GM12878 (cell line): ENCODE measurements at regions not wholly inside any gene's neighbourhood (a gene's known extent, or its start where the extent isn't known, plus 50 kb on each side); places are given as distances from the start of the nearest gene placed in this dataset.

Experiments used
- ATAC-seq: fragments of 200-7000 bp; cut with Tn5 transposase; 3 replicates; pipeline ENCODE4 v1.9.1; 2020; ENCODE audit warnings: mild to moderate bottlenecking, moderate library complexity
- BruUV-seq: library from RNA; stranded (reverse); fragments of 400-500 nt; replicated peaks from 2 replicates; lab custom pipeline; 2021; lab: Mats Ljungman, UMichigan
- CTCF ChIA-PET: fragments of 300-600 bp; sonication (Branson Sonifier 250); formaldehyde crosslinking; extraction: SDS; loops from one replicate; lab custom pipeline; 2021; ENCODE audit warnings: inconsistent platforms; lab: Yijun Ruan, JAX
- POLR2A ChIA-PET: fragments of 350-600 bp; formaldehyde crosslinking; extraction: SDS; loops from one replicate; lab custom pipeline; 2021; ENCODE audit warnings: inconsistent platforms; lab: Charles Lee
- RAD21 ChIA-PET: fragments of 300-600 bp; sonication (Branson Sonifier 250); formaldehyde crosslinking; loops from one replicate; lab custom pipeline; 2023; ENCODE audit warnings: antibody characterized with exemption; ENCODE audit not compliant: unreplicated experiment; lab: Charles Lee
- SMC1A ChIA-PET: fragments of 300-600 bp; sonication (Branson Sonifier 250); formaldehyde crosslinking; loops from one replicate; lab custom pipeline; 2023; ENCODE audit not compliant: unreplicated experiment, uncharacterized antibody; lab: Charles Lee
- DNase-seq: peaks from one replicate; pipeline ENCODE4 v3.0.0-alpha.2; 2011; ENCODE audit warnings: low read depth, low spot score
- FAIRE-seq: peaks from 3 replicates; lab custom pipeline; 2011; peaks lifted over from hg19 to GRCh38; lab: Jason Lieb, UNC
- H2AFZ ChIP-seq: 2 replicates; pipeline ENCODE4 v1.6.0; 2011; ENCODE audit warnings: low read depth, low read length, control low read depth; ENCODE audit not compliant: control insufficient read depth
- H3K27ac ChIP-seq: 2 replicates; pipeline ENCODE4 v1.5.1; 2011; ENCODE audit warnings: control low read depth; ENCODE audit not compliant: control insufficient read depth, insufficient read depth
- H3K27me3 ChIP-seq, 2 experiments: replicated peaks in 1 of 2; 2 replicates each; pipeline versions ENCODE4 v1.6.0 to v1.6.1; 2011; ENCODE audit warnings: low read length in 1 of 2; ENCODE audit not compliant: control insufficient read depth in 2 of 2, insufficient read depth in 2 of 2
- H3K36me3 ChIP-seq, 2 experiments: 2 replicates each; pipeline ENCODE4 v1.5.1; 2011; ENCODE audit warnings: low read length in 1 of 2; ENCODE audit not compliant: control insufficient read depth in 2 of 2, insufficient read depth in 2 of 2
- H3K4me1 ChIP-seq: 2 replicates; pipeline ENCODE4 v1.6.1; 2011; ENCODE audit warnings: mild to moderate bottlenecking, low read length, moderate library complexity, mixed read lengths; ENCODE audit not compliant: control insufficient read depth, insufficient read depth
- H3K4me2 ChIP-seq: 2 replicates; pipeline ENCODE4 v1.6.0; 2011; ENCODE audit warnings: control low read depth; ENCODE audit not compliant: control insufficient read depth, insufficient read depth
- H3K4me3 ChIP-seq: fragments of 200-600 bp; sonication (generic); 2 replicates; pipeline ENCODE4 v1.5.1; 2016
- H3K79me2 ChIP-seq: 2 replicates; pipeline ENCODE4 v1.6.0; 2011; ENCODE audit warnings: low read length; ENCODE audit not compliant: control insufficient read depth, insufficient read depth
- H3K9ac ChIP-seq: 2 replicates; pipeline ENCODE4 v1.8.0; 2011; ENCODE audit warnings: low read length, control low read depth, mixed read lengths; ENCODE audit not compliant: control insufficient read depth, insufficient read depth
- H3K9me3 ChIP-seq: replicated peaks from 3 replicates; pipeline ENCODE4 v1.5.1; 2011; ENCODE audit warnings: mild to moderate bottlenecking, low read length; ENCODE audit not compliant: control insufficient read depth, insufficient read depth
- H4K20me1 ChIP-seq: 2 replicates; pipeline ENCODE4 v1.6.0; 2011; ENCODE audit not compliant: control insufficient read depth, insufficient read depth
- BHLHE40 ChIP-seq, 2 experiments: fragments of 450-650 bp in 1 of 2; IDR thresholded peaks; 2 replicates each; pipeline ENCODE4 v1.6.1; 2011 to 2017; ENCODE audit warnings: low read depth in 2 of 2, borderline replicate concordance in 1 of 2, improper control_type of control experiment in 1 of 2, low read length in 1 of 2, mild to moderate bottlenecking in 1 of 2
- ESRRA ChIP-seq: IDR thresholded peaks from 2 replicates; pipeline ENCODE4 v1.6.1; 2012; ENCODE audit warnings: mild to moderate bottlenecking, low read length, improper control_type of control experiment
- ETV6 ChIP-seq, 2 experiments: fragments of 450-650 bp in 1 of 2; IDR thresholded peaks in 1 of 2; conservative IDR thresholded peaks in 1 of 2; 2 replicates each; pipeline ENCODE4 v1.6.1; 2014; ENCODE audit warnings: antibody characterized with exemption in 1 of 2, borderline replicate concordance in 1 of 2, low read depth in 1 of 2, mild to moderate bottlenecking in 1 of 2, moderate library complexity in 1 of 2
- PML ChIP-seq: IDR thresholded peaks from 2 replicates; pipeline ENCODE4 v1.6.1; 2012; ENCODE audit warnings: low read length, inconsistent platforms
- POLR2AphosphoS5 ChIP-seq: IDR thresholded peaks from 2 replicates; pipeline ENCODE4 v1.6.1; 2011; ENCODE audit warnings: mild to moderate bottlenecking, low read length, inconsistent platforms
- SUZ12 ChIP-seq: fragments of 200-600 bp; sonication (generic); IDR thresholded peaks from one replicate; pipeline ENCODE4 v1.6.1; 2018; ENCODE audit warnings: antibody characterized with exemption, mild to moderate bottlenecking; ENCODE audit not compliant: unreplicated experiment
- ZNF622 ChIP-seq: fragments of 450-650 bp; IDR thresholded peaks from 2 replicates; pipeline ENCODE4 v1.6.1; 2017; ENCODE audit warnings: mild to moderate bottlenecking, inconsistent platforms
- WGBS: methylation state at CpG from one replicate; pipeline ENCODE4 v1.1.6; 2016; ENCODE audit warnings: low lambda C conversion rate; ENCODE audit not compliant: insufficient replicate concordance, insufficient coverage; ENCODE audit errors: missing lambda C conversion rate; 5-methylcytosine and 5-hydroxymethylcytosine counted together
- in situ Hi-C: fragments of 300-500 bp; cut with MboI; formaldehyde crosslinking; loops from 9 replicates; pipeline ENCODE4 v1.14.3; 2018; ENCODE audit warnings: mixed read lengths
- intact Hi-C: fragments of 100-400 bp; cut with micrococcal nuclease; formaldehyde crosslinking; loops from one replicate; pipeline ENCODE4 v1.14.2; 2022; ENCODE audit not compliant: unreplicated experiment
- TF ChIP-seq, protein P1 (sequence below): IDR thresholded peaks from 2 replicates; pipeline ENCODE4 v1.6.1; 2012; ENCODE audit warnings: mild to moderate bottlenecking, low read depth, low read length
- TF ChIP-seq, protein P2 (sequence below): fragments of 450-650 bp; IDR thresholded peaks from 2 replicates; pipeline ENCODE4 v1.6.1; 2018; ENCODE audit warnings: mild to moderate bottlenecking, low read depth, moderate library complexity; ENCODE audit not compliant: partially characterized antibody
- TF ChIP-seq, protein P3 (sequence below): fragments of 450-650 bp; IDR thresholded peaks from 2 replicates; pipeline ENCODE4 v1.6.1; 2017; ENCODE audit warnings: mild to moderate bottlenecking, moderate library complexity

DNA sequence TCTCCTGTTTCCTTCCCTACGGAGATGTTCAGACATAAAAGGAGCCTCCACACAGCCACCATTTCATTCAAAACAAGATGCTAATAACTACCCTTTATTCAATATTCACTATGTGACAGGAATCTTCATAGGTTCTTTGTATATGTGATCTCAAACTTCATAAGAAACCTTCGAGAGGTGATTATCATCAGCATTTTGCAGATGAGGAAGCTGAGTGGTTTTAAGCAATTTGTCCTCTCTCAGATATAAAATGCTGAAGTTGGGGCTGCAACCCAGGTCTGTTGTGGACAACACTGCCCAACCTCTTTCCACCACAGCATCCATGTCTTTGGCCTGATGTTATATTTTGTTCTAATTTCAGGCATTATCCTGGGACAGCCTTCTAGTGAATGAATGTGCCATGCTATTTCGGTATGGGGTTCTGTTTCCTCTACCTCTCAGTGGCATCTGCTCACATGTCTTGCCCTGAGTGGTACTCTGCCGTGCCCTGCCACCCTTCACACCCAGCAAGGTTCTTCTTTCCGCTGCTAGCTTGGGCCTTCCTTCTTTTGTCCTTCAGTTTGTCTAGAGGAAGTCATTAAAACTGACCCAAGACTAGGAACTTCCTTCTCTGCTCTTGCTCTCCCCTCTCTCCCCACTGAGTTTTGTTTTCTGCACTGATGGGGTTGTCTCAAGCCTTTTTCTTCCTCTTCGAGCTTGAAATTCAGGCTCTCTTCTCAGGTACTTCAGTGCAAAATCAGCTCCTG is 300.9 kb upstream of the PRDM1 start (continued):
- TF ChIP-seq, protein P1, sequence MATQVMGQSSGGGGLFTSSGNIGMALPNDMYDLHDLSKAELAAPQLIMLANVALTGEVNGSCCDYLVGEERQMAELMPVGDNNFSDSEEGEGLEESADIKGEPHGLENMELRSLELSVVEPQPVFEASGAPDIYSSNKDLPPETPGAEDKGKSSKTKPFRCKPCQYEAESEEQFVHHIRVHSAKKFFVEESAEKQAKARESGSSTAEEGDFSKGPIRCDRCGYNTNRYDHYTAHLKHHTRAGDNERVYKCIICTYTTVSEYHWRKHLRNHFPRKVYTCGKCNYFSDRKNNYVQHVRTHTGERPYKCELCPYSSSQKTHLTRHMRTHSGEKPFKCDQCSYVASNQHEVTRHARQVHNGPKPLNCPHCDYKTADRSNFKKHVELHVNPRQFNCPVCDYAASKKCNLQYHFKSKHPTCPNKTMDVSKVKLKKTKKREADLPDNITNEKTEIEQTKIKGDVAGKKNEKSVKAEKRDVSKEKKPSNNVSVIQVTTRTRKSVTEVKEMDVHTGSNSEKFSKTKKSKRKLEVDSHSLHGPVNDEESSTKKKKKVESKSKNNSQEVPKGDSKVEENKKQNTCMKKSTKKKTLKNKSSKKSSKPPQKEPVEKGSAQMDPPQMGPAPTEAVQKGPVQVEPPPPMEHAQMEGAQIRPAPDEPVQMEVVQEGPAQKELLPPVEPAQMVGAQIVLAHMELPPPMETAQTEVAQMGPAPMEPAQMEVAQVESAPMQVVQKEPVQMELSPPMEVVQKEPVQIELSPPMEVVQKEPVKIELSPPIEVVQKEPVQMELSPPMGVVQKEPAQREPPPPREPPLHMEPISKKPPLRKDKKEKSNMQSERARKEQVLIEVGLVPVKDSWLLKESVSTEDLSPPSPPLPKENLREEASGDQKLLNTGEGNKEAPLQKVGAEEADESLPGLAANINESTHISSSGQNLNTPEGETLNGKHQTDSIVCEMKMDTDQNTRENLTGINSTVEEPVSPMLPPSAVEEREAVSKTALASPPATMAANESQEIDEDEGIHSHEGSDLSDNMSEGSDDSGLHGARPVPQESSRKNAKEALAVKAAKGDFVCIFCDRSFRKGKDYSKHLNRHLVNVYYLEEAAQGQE = no peak
- TF ChIP-seq ESRRA (no peak), ETV6 (conservative IDR thresholded peaks at IDR 0.05 in 1 of 2, IDR thresholded peaks at IDR 0.05 in 1 of 2; ENCODE audit: borderline replicate concordance in 1 of 2, low read depth in 1 of 2) (no peak), POLR2AphosphoS5 (no peak), ZNF622 (no peak), SUZ12 (no peak)
- TF ChIP-seq, all 136 proteins: peak for 0

DNA sequence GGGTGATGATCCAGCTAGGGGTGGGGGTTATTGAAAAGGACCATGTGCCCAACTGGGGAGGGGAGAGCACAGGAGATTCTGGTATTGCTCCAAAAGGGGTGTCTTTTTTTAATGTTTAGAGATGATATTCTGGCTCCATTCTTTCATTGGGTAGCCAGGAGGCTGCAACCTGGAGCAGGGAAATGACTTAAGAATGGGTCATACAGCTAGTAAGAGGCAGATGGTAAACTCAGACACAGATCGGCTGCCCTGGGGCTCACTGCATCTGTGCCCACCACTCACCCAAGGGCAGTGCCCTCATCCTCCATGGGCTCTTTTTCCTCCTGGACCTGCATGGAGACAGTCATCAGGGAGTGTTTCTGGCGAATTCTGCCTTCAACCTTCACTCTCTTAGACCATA is 302.0 kb upstream of the PRDM1 start:
- ChIA-PET SMC1A (interaction anchor here (1.2 kb wide), 1 partner anchor 438 kb away, joined by 3 read pairs; no protein-coding TSS in a partner anchor), RAD21 (interaction anchor here (0.7 kb wide), 1 partner anchor 353 kb away, joined by 3 read pairs; no protein-coding TSS in a partner anchor), POLR2A (interaction anchor here (0.5 to 1.6 kb wide), 2 partner anchors 20 to 1869 kb away, joined by 4 read pairs; no protein-coding TSS in a partner anchor), CTCF (interaction anchor here (2.1 kb wide), 1 partner anchor 10 kb away, joined by 5 read pairs; no protein-coding TSS in a partner anchor)
- Histone ChIP-seq H2AFZ (no peak overlapping the region), H3K9me3 (peaks cover 19% of the 10 kb centered on the region), H3K79me2 (no peaks in the 10 kb centered on the region), H3K4me3 (no peak overlapping the region), H3K36me3 (no peaks in the 10 kb centered on the region), H3K4me2 (no peak overlapping the region), H3K27ac (no peak overlapping the region), H3K27me3 (no peaks in the 10 kb centered on the region), H3K9ac (no peak overlapping the region), H3K4me1 (peaks cover 22% of the 10 kb centered on the region), H4K20me1 (no peaks in the 10 kb centered on the region)
- FAIRE-seq = no peak
- in situ Hi-C loops = no loop called here
- no peak for DNase-seq
- ATAC-seq = no peak
- intact Hi-C loops = no loop called here
- TF ChIP-seq BHLHE40 (IDR thresholded peaks at IDR 0.05; ENCODE audit: borderline replicate concordance in 1 of 2, low read depth in 2 of 2, low read length in 1 of 2) (no peak), PML (no peak)
- TF ChIP-seq, protein P2, sequence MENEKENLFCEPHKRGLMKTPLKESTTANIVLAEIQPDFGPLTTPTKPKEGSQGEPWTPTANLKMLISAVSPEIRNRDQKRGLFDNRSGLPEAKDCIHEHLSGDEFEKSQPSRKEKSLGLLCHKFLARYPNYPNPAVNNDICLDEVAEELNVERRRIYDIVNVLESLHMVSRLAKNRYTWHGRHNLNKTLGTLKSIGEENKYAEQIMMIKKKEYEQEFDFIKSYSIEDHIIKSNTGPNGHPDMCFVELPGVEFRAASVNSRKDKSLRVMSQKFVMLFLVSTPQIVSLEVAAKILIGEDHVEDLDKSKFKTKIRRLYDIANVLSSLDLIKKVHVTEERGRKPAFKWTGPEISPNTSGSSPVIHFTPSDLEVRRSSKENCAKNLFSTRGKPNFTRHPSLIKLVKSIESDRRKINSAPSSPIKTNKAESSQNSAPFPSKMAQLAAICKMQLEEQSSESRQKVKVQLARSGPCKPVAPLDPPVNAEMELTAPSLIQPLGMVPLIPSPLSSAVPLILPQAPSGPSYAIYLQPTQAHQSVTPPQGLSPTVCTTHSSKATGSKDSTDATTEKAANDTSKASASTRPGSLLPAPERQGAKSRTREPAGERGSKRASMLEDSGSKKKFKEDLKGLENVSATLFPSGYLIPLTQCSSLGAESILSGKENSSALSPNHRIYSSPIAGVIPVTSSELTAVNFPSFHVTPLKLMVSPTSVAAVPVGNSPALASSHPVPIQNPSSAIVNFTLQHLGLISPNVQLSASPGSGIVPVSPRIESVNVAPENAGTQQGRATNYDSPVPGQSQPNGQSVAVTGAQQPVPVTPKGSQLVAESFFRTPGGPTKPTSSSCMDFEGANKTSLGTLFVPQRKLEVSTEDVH = no peak
- TF ChIP-seq, protein P3, sequence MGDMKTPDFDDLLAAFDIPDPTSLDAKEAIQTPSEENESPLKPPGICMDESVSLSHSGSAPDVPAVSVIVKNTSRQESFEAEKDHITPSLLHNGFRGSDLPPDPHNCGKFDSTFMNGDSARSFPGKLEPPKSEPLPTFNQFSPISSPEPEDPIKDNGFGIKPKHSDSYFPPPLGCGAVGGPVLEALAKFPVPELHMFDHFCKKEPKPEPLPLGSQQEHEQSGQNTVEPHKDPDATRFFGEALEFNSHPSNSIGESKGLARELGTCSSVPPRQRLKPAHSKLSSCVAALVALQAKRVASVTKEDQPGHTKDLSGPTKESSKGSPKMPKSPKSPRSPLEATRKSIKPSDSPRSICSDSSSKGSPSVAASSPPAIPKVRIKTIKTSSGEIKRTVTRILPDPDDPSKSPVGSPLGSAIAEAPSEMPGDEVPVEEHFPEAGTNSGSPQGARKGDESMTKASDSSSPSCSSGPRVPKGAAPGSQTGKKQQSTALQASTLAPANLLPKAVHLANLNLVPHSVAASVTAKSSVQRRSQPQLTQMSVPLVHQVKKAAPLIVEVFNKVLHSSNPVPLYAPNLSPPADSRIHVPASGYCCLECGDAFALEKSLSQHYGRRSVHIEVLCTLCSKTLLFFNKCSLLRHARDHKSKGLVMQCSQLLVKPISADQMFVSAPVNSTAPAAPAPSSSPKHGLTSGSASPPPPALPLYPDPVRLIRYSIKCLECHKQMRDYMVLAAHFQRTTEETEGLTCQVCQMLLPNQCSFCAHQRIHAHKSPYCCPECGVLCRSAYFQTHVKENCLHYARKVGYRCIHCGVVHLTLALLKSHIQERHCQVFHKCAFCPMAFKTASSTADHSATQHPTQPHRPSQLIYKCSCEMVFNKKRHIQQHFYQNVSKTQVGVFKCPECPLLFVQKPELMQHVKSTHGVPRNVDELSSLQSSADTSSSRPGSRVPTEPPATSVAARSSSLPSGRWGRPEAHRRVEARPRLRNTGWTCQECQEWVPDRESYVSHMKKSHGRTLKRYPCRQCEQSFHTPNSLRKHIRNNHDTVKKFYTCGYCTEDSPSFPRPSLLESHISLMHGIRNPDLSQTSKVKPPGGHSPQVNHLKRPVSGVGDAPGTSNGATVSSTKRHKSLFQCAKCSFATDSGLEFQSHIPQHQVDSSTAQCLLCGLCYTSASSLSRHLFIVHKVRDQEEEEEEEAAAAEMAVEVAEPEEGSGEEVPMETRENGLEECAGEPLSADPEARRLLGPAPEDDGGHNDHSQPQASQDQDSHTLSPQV = no peak
- no TSS peak for BruUV-seq
- 54% methylated on average over 2 of the region's 2 CpGs for WGBS
